Naive thymus-derived CD4-positive, alpha-beta T cell (primary cell): ENCODE measurements at regions not wholly inside any gene's neighbourhood (a gene's known extent, or its start where the extent isn't known, plus 50 kb on each side); places are given as distances from the start of the nearest gene placed in this dataset.

Source experiments
- ATAC-seq: fragments of 150-1000 bp; cut with Tn5 transposase; 2 replicates; pipeline ENCODE4 v1.10.0; 2021; ENCODE audit warnings: mild to moderate bottlenecking, moderate library complexity
- CTCF ChIA-PET: fragments of 350-600 bp; sonication (Branson Sonifier 250); formaldehyde crosslinking; loops from one replicate; lab custom pipeline; 2021; ENCODE audit warnings: antibody characterized with exemption; lab: Charles Lee
- POLR2A ChIA-PET: fragments of 350-600 bp; sonication (Branson Sonifier 250); formaldehyde crosslinking; loops from one replicate; lab custom pipeline; 2021; ENCODE audit warnings: antibody characterized with exemption, inconsistent platforms; lab: Charles Lee
- DNase-seq, 9 donors: peaks; one replicate each; pipeline versions ENCODE4 v3.0.0 to v3.0.0-alpha.2; 2020 to 2022; ENCODE audit warnings: mixed read lengths in 1 of 9
- H3K27ac ChIP-seq: one replicate; pipeline ENCODE4 v1.7.0; 2013; ENCODE audit warnings: mild to moderate bottlenecking, low read depth, low read length, moderate library complexity
- H3K27me3 ChIP-seq, 2 donors: one replicate each; pipeline ENCODE4 v1.7.0; 2013; ENCODE audit warnings: low read length in 2 of 2, mild to moderate bottlenecking in 2 of 2, moderate library complexity in 2 of 2; ENCODE audit not compliant: control insufficient read depth in 2 of 2, insufficient read depth in 2 of 2
- H3K36me3 ChIP-seq, 3 experiments: 1 replicate in 2 of 3; 2 replicates in 1 of 3; pipeline ENCODE4 v1.7.0; 2013; ENCODE audit warnings: low read length in 3 of 3, mild to moderate bottlenecking in 3 of 3, moderate library complexity in 1 of 3; ENCODE audit not compliant: insufficient read depth in 3 of 3, control insufficient read depth in 2 of 3
- H3K4me1 ChIP-seq, 2 donors: one replicate each; pipeline ENCODE4 v1.7.0; 2013; ENCODE audit warnings: low read length in 2 of 2, mild to moderate bottlenecking in 2 of 2, moderate library complexity in 1 of 2; ENCODE audit not compliant: control insufficient read depth in 2 of 2, insufficient read depth in 2 of 2
- H3K4me3 ChIP-seq: 2 replicates; pipeline ENCODE4 v1.7.0; 2013; ENCODE audit warnings: mild to moderate bottlenecking, low read length
- H3K9me3 ChIP-seq, 3 experiments: 1 replicate in 2 of 3; 2 replicates in 1 of 3; pipeline ENCODE4 v1.7.0; 2013; ENCODE audit warnings: low read length in 3 of 3; ENCODE audit not compliant: control insufficient read depth in 2 of 3
- H3K27ac Mint-ChIP-seq, 9 donors: one replicate each; pipeline ENCODE4 v1.8.0; 2020 to 2022; ENCODE audit warnings: mixed read lengths in 9 of 9, mild to moderate bottlenecking in 8 of 9, moderate library complexity in 5 of 9, inconsistent platforms in 2 of 9
- H3K27me3 Mint-ChIP-seq, 5 donors: one replicate each; pipeline ENCODE4 v1.8.0; 2021 to 2022; ENCODE audit warnings: mixed read lengths in 5 of 5, mild to moderate bottlenecking in 1 of 5
- H3K36me3 Mint-ChIP-seq, 5 donors: one replicate each; pipeline ENCODE4 v1.8.0; 2020 to 2022; ENCODE audit warnings: mixed read lengths in 5 of 5, mild to moderate bottlenecking in 3 of 5, inconsistent platforms in 1 of 5
- H3K4me1 Mint-ChIP-seq, 7 donors: one replicate each; pipeline ENCODE4 v1.8.0; 2020 to 2022; ENCODE audit warnings: mixed read lengths in 7 of 7, mild to moderate bottlenecking in 3 of 7, inconsistent platforms in 1 of 7
- H3K4me3 Mint-ChIP-seq, 10 donors: one replicate each; pipeline ENCODE4 v1.8.0; 2020 to 2022; ENCODE audit warnings: mild to moderate bottlenecking in 10 of 10, mixed read lengths in 10 of 10, moderate library complexity in 6 of 10, inconsistent platforms in 2 of 10
- H3K9me3 Mint-ChIP-seq, 11 donors: one replicate each; pipeline ENCODE4 v1.8.0; 2020 to 2022; ENCODE audit warnings: mixed read lengths in 11 of 11, mild to moderate bottlenecking in 4 of 11, inconsistent platforms in 1 of 11, moderate library complexity in 1 of 11
- intact Hi-C, 2 donors: fragments of 100-400 bp; cut with micrococcal nuclease; formaldehyde crosslinking; loops; one replicate each; pipeline ENCODE4 v1.15.1; 2023

DNA sequence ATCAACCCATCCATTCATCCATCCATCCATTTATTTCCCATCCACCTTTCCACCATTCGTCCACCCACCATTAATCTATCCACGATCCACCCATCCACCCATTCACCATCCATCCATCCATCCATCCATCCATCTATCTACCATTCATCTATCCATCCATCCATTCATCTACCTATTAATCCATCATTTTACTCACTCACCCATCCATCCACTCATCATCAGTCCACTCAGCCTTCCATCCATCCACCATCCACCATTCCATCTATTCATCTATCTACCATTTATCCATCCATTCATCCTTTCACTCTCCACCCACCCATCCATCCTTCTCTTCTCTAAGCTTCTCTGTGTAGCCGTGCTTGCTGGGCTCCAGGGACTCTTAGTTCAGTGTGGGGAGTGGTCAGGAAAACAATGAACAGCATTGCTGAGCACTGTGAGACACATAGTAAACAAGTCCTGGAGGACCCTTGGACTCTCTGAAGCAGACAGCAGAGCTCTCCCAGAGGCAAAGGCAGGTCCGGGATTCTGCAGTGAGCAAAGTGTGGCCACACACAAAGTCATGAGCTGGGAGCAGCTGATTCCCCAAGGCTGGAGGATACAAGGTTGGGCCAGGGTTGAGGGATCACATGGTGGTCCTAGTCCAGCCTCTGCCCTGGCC, 642.2 kb downstream of the BRD1 start:
- no peak overlapping the region for H3K27ac Mint-ChIP-seq

GRCh38 chr22:49184736-49185135, 642.9 kb downstream of the BRD1 start:
- H3K9me3 Mint-ChIP-seq = peaks cover 0 to 3% (median 0%) of the 10 kb centered on the region in 11 donors
- H3K27ac Mint-ChIP-seq = no peak overlapping the region
- intact Hi-C loops = no loop called here
- no peaks in the 10 kb centered on the region for H3K4me1 Mint-ChIP-seq
- H3K36me3 Mint-ChIP-seq = peaks cover 0 to 4% (median 0%) of the 10 kb centered on the region in 5 donors
- ChIA-PET POLR2A (no interaction called here), CTCF (no interaction called here)
- H3K4me3 Mint-ChIP-seq = no peak overlapping the region
- Histone ChIP-seq H3K36me3 (no peaks in the 10 kb centered on the region), H3K27me3 (no peaks in the 10 kb centered on the region), H3K4me3 (no peak overlapping the region), H3K9me3 (no peaks in the 10 kb centered on the region), H3K27ac (no peak overlapping the region), H3K4me1 (no peaks in the 10 kb centered on the region)
- H3K27me3 Mint-ChIP-seq = peaks cover 0 to 48% (median 10%) of the 10 kb centered on the region in 5 donors
- DNase-seq (no peak), ATAC-seq (no peak)

More for the DNA sequence above, 642.2 kb downstream of the BRD1 start:
- intact Hi-C loops = no loop called here
- POLR2A ChIA-PET = no interaction called here
- Histone ChIP-seq H3K9me3 (no peaks in the 10 kb centered on the region), H3K4me1 (no peaks in the 10 kb centered on the region), H3K27ac (no peak overlapping the region), H3K4me3 (no peak overlapping the region), H3K36me3 (no peaks in the 10 kb centered on the region), H3K27me3 (no peaks in the 10 kb centered on the region)
- H3K4me1 Mint-ChIP-seq = no peaks in the 10 kb centered on the region
- no peak overlapping the region for H3K4me3 Mint-ChIP-seq
- H3K36me3 Mint-ChIP-seq = peaks cover 0 to 4% (median 0%) of the 10 kb centered on the region in 5 donors
- no peak for DNase-seq
- CTCF ChIA-PET = no interaction called here
- H3K27me3 Mint-ChIP-seq = peaks cover 0 to 55% (median 10%) of the 10 kb centered on the region in 5 donors
- H3K9me3 Mint-ChIP-seq = peaks cover 0 to 3% (median 0%) of the 10 kb centered on the region in 11 donors
- no peak for ATAC-seq

GRCh38 chr22:49183826-49184216, 643.9 kb downstream of the BRD1 start:
- H3K27me3 Mint-ChIP-seq = peaks cover 0 to 42% (median 10%) of the 10 kb centered on the region in 5 donors
- Histone ChIP-seq H3K4me3 (no peak overlapping the region), H3K27ac (no peak overlapping the region), H3K27me3 (no peaks in the 10 kb centered on the region), H3K4me1 (no peaks in the 10 kb centered on the region), H3K36me3 (no peaks in the 10 kb centered on the region), H3K9me3 (no peaks in the 10 kb centered on the region)
- peak; percentile 24 for ATAC-seq
- H3K4me3 Mint-ChIP-seq = no peak overlapping the region
- intact Hi-C loops = no loop called here
- no peak for DNase-seq
- peaks cover 0 to 2% (median 0%) of the 10 kb centered on the region in 11 donors for H3K9me3 Mint-ChIP-seq
- ChIA-PET CTCF (no interaction called here), POLR2A (no interaction called here)
- no peaks in the 10 kb centered on the region for H3K4me1 Mint-ChIP-seq
- peaks cover 0 to 4% (median 0%) of the 10 kb centered on the region in 5 donors for H3K36me3 Mint-ChIP-seq
- no peak overlapping the region for H3K27ac Mint-ChIP-seq

DNA sequence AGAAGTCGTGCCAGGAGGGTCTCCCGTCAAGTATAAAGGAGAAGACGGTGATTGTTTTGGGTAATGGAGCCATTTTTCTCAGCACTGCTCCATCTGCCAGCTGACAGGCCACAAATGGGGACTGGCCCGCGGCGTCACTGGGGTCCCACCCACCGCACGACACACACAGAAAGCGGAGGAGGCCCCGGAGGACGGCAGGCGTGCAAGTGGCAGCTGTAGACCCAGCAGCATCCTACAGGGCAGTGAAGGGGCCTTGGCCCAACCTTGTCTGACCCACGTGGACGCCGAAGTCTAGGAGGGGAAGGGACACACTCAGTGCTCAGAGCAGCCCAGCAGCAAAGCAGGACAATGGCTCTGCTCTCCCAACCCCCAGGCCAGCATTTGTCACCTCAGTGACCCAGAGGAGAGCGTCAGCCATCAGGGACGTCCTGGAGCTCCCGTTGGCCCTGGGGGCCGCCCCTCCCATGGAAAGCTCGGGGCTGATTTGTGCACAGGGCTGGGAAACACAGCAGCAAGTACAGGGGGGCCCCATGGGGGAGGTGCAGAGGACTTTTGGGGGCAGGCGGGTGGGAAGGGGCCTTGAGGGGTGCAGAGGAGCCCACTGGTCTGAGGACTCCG, 644.4 kb downstream of the BRD1 start:
- Mint-ChIP-seq H3K9me3 (peaks cover 0 to 2% (median 0%) of the 10 kb centered on the region in 11 donors), H3K27me3 (peaks cover 0 to 42% (median 10%) of the 10 kb centered on the region in 5 donors), H3K27ac (no peak overlapping the region), H3K4me3 (no peak overlapping the region), H3K4me1 (no peaks in the 10 kb centered on the region), H3K36me3 (peaks cover 0 to 1% (median 0%) of the 10 kb centered on the region in 5 donors)
- Histone ChIP-seq H3K27me3 (no peaks in the 10 kb centered on the region), H3K9me3 (no peaks in the 10 kb centered on the region), H3K36me3 (no peaks in the 10 kb centered on the region), H3K4me3 (no peak overlapping the region), H3K27ac (no peak overlapping the region), H3K4me1 (no peaks in the 10 kb centered on the region)
- no peak for ATAC-seq
- intact Hi-C loops = no loop called here
- no peak for DNase-seq
- ChIA-PET POLR2A (no interaction called here), CTCF (no interaction called here)

- no peak overlapping the region for H3K4me3 Mint-ChIP-seq
- no peak for ATAC-seq
- H3K27ac Mint-ChIP-seq = no peak overlapping the region
Measured at GRCh38 chr22:49182416-49182815, 645.3 kb downstream of the BRD1 start.

GRCh38 chr22:49181942-49182341, 645.7 kb downstream of the BRD1 start:
- no peak for DNase-seq

More at GRCh38 chr22:49182416-49182815, 645.3 kb downstream of the BRD1 start:
- no peaks in the 10 kb centered on the region for H3K27me3 ChIP-seq
- Mint-ChIP-seq H3K9me3 (peaks cover 0 to 2% (median 0%) of the 10 kb centered on the region in 11 donors), H3K4me1 (no peaks in the 10 kb centered on the region), H3K36me3 (no peaks in the 10 kb centered on the region), H3K27me3 (peaks cover 0 to 44% (median 4%) of the 10 kb centered on the region in 5 donors)
- no peaks in the 10 kb centered on the region for H3K4me1 ChIP-seq
- H3K9me3 ChIP-seq = no peaks in the 10 kb centered on the region
- no peak overlapping the region for H3K4me3 ChIP-seq
- H3K36me3 ChIP-seq = no peaks in the 10 kb centered on the region
- ChIA-PET POLR2A (no interaction called here), CTCF (no interaction called here)
- H3K27ac ChIP-seq = no peak overlapping the region
- intact Hi-C loops = no loop called here
- no peak for DNase-seq

DNA sequence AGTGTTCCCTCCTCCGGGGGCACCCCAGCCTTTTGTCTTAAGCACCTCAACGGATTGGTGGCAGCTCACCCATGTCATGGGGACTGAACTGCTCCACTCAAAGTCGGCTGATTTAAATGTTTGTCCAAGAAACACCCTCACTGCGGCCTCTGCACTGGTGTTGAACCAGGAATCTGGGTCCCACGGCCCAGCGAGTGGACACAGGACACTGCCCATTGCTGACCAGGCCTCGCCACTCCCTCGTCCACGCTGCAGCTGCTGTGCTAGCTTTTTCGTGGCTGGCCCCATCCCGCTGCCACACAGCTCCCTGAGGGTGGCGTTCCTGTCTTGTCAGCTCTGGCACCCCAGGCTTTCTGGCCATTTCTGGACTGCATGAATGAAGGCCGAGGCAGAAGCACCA, 646.2 kb downstream of the BRD1 start:
- H3K4me1 ChIP-seq = no peaks in the 10 kb centered on the region
- no peaks in the 10 kb centered on the region for H3K9me3 ChIP-seq
- H3K27me3 ChIP-seq = no peaks in the 10 kb centered on the region
- Mint-ChIP-seq H3K36me3 (no peaks in the 10 kb centered on the region), H3K4me3 (no peak overlapping the region), H3K4me1 (no peaks in the 10 kb centered on the region), H3K27ac (no peak overlapping the region), H3K9me3 (peaks cover 0 to 2% (median 0%) of the 10 kb centered on the region in 11 donors), H3K27me3 (peaks cover 0 to 42% (median 5%) of the 10 kb centered on the region in 5 donors)
- POLR2A ChIA-PET = no interaction called here
- H3K4me3 ChIP-seq = no peak overlapping the region
- ATAC-seq (no peak), DNase-seq (no peak)
- no peak overlapping the region for H3K27ac ChIP-seq
- no peaks in the 10 kb centered on the region for H3K36me3 ChIP-seq
- CTCF ChIA-PET = no interaction called here
- intact Hi-C loops = no loop called here

More at GRCh38 chr22:49181942-49182341, 645.7 kb downstream of the BRD1 start:
- H3K27ac ChIP-seq = no peak overlapping the region
- peaks cover 0 to 43% (median 4%) of the 10 kb centered on the region in 5 donors for H3K27me3 Mint-ChIP-seq
- H3K4me1 Mint-ChIP-seq = no peaks in the 10 kb centered on the region
- peaks cover 0 to 2% (median 0%) of the 10 kb centered on the region in 11 donors for H3K9me3 Mint-ChIP-seq
- no peaks in the 10 kb centered on the region for H3K27me3 ChIP-seq
- no peak overlapping the region for H3K27ac Mint-ChIP-seq
- no peak for ATAC-seq
- H3K36me3 ChIP-seq = no peaks in the 10 kb centered on the region
- no peak overlapping the region for H3K4me3 Mint-ChIP-seq
- ChIA-PET POLR2A (no interaction called here), CTCF (no interaction called here)
- intact Hi-C loops = no loop called here
- H3K36me3 Mint-ChIP-seq = no peaks in the 10 kb centered on the region
- no peaks in the 10 kb centered on the region for H3K4me1 ChIP-seq
- H3K9me3 ChIP-seq = no peaks in the 10 kb centered on the region
- H3K4me3 ChIP-seq = no peak overlapping the region
